ENCODE measurements at regions not wholly inside any gene's neighbourhood (a gene's known extent, or its start where the extent isn't known, plus 50 kb on each side); places are given as distances from the start of the nearest gene placed in this dataset.

GRCh38 chr20:48294196-48294595 is 508.9 kb upstream of the SULF2 start:
- no peak for TF ChIP-seq FOXM1 (IDR thresholded peaks at IDR 0.05; ENCODE audit: borderline replicate concordance, low read depth)
- TF ChIP-seq RAD21 (IDR thresholded peaks at IDR 0.05; ENCODE audit: low read depth), result no peak
- TF ChIP-seq EGR1 (IDR thresholded peaks at IDR 0.05), result no peak
- TF ChIP-seq MAX (IDR thresholded peaks at IDR 0.05), result no peak
- no peak for TF ChIP-seq EP300 (IDR thresholded peaks at IDR 0.05; ENCODE audit: borderline replicate concordance)
- no peak for TF ChIP-seq TAF1 (IDR thresholded peaks at IDR 0.05; ENCODE audit: low read depth)
- no peak for TF ChIP-seq CREB1 (IDR thresholded peaks at IDR 0.05; ENCODE audit: low read depth)
- TF ChIP-seq USF1 (IDR thresholded peaks at IDR 0.05), result no peak
- no peak for TF ChIP-seq REST (IDR thresholded peaks at IDR 0.05; ENCODE audit: low read depth)
- TF ChIP-seq YY1 (IDR thresholded peaks at IDR 0.05; ENCODE audit: low read depth), result no peak
- TF ChIP-seq ZBTB7A (IDR thresholded peaks at IDR 0.05; ENCODE audit: low read depth), result no peak
- TF ChIP-seq CEBPB (IDR thresholded peaks at IDR 0.05), result no peak

All from Ishikawa (cell line).